GM12892 (cell line): ENCODE measurements at regions not wholly inside any gene's neighbourhood (a gene's known extent, or its start where the extent isn't known, plus 50 kb on each side); places are given as distances from the start of the nearest gene placed in this dataset.

Source experiments
- POLR2A ChIP-seq: IDR thresholded peaks from 2 replicates; pipeline ENCODE4 v1.6.1; 2011; ENCODE audit warnings: low read depth, low read length, control low read depth
- POLR2AphosphoS5 ChIP-seq: IDR thresholded peaks from 2 replicates; pipeline ENCODE4 v1.6.1; 2011; ENCODE audit warnings: low read depth, low read length, control low read depth

DNA sequence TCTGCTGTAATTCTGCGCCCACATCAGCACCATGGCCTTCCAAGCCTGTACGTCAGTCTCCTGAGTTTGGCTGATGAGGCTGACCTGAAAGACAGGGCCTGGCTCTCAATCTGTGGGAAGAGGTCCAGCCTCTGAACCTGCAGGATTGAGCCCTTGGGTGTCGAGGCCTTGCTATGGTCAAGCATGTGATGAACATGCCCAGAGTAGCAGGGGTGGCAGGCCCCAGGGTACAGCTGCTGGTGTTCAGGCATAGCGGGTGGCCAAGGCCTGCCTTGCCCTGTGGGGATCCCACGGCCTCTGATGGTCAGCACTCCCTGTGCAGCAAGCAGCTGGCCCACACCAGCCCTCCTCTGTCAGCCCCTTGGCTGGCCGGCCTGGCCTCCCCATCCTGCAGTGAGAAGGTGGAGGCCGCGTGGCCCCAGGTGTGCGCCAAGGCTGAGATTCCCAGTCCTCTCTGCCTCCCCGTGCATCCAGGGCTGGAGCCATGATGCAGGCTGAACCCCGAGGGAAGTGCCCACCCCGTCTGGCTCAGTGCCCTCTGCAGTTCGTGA is 298.4 kb downstream of the NDUFA10 start:
- TF ChIP-seq POLR2AphosphoS5 (no peak), POLR2A (no peak)
